Astrocyte (in vitro differentiated cells and primary cell): ENCODE measurements at regions not wholly inside any gene's neighbourhood (a gene's known extent, or its start where the extent isn't known, plus 50 kb on each side); places are given as distances from the start of the nearest gene placed in this dataset.

Experiments
- CTCF ChIP-seq: IDR thresholded peaks from 2 replicates; pipeline ENCODE4 v1.5.1; 2011; ENCODE audit warnings: low read depth, mild to moderate bottlenecking, inconsistent platforms, low read length, moderate library complexity; ENCODE audit not compliant: insufficient read depth
- EZH2 ChIP-seq: IDR thresholded peaks from 2 replicates; pipeline ENCODE4 v1.6.1; 2012; ENCODE audit warnings: mild to moderate bottlenecking, low read length, inconsistent platforms; ENCODE audit not compliant: insufficient read depth

GRCh38 chr6:121695329-121695728, 259.9 kb downstream of the GJA1 start:
- TF ChIP-seq EZH2, result no peak
- no peak for TF ChIP-seq CTCF
